Spleen (tissue), 11 donors: ENCODE measurements at regions not wholly inside any gene's neighbourhood (a gene's known extent, or its start where the extent isn't known, plus 50 kb on each side); places are given as distances from the start of the nearest gene placed in this dataset.

Source experiments
- DNase-seq: peaks from one replicate; pipeline ENCODE4 v3.0.0-alpha.2; 2020
- H3K27ac ChIP-seq, 8 donors: fragments of 200-600 bp; sonication (generic) in 7 of 8; 1 replicate in 4 of 8; 2 replicates in 4 of 8; pipeline versions ENCODE4 v1.5.0 to v1.8.0; 2016 to 2021; ENCODE audit warnings: inconsistent platforms in 4 of 8, mild to moderate bottlenecking in 4 of 8, moderate library complexity in 1 of 8
- H3K27me3 ChIP-seq, 7 donors: fragments of 200-600 bp; sonication (generic) in 6 of 7; replicated peaks in 1 of 7; 1 replicate in 4 of 7; 2 replicates in 3 of 7; pipeline versions ENCODE4 v1.5.0 to v1.8.0; 2016 to 2021; ENCODE audit warnings: inconsistent platforms in 3 of 7, mild to moderate bottlenecking in 1 of 7
- H3K36me3 ChIP-seq, 6 donors: fragments of 200-600 bp; sonication (generic) in 5 of 6; 1 replicate in 4 of 6; 2 replicates in 2 of 6; pipeline versions ENCODE4 v1.5.0 to v1.8.0; 2016 to 2021; ENCODE audit warnings: inconsistent platforms in 2 of 6
- H3K4me1 ChIP-seq, 6 donors: fragments of 200-600 bp; sonication (generic) in 5 of 6; 1 replicate in 3 of 6; 2 replicates in 3 of 6; pipeline versions ENCODE4 v1.5.0 to v1.8.0; 2016 to 2021; ENCODE audit warnings: inconsistent platforms in 3 of 6
- H3K4me3 ChIP-seq, 8 donors: fragments of 200-600 bp; sonication (generic) in 7 of 8; 1 replicate in 4 of 8; 2 replicates in 4 of 8; pipeline versions ENCODE4 v1.5.0 to v1.8.0; 2016 to 2021; ENCODE audit warnings: inconsistent platforms in 4 of 8, mild to moderate bottlenecking in 4 of 8, moderate library complexity in 2 of 8
- H3K9me3 ChIP-seq, 8 donors: fragments of 200-600 bp; sonication (generic) in 7 of 8; 1 replicate in 4 of 8; 2 replicates in 4 of 8; pipeline versions ENCODE4 v1.5.0 to v1.8.0; 2016 to 2021; ENCODE audit warnings: inconsistent platforms in 4 of 8
- CTCF ChIP-seq, 11 experiments: fragments of 200-600 bp in 7 of 11; fragments of 450-650 bp in 4 of 11; sonication (generic) in 4 of 11; IDR thresholded peaks in 8 of 11; conservative IDR thresholded peaks in 3 of 11; 1 replicate in 7 of 11; 2 replicates in 4 of 11; pipeline versions ENCODE4 v1.4.0 to v1.8.0; 2016 to 2021; ENCODE audit warnings: antibody characterized with exemption in 11 of 11, inconsistent platforms in 4 of 11, mild to moderate bottlenecking in 1 of 11
- POLR2A ChIP-seq, 3 donors: fragments of 450-650 bp; IDR thresholded peaks; one replicate each; pipeline ENCODE4 v1.5.1; 2017; ENCODE audit warnings: antibody characterized with exemption in 3 of 3, mild to moderate bottlenecking in 1 of 3
- POLR2AphosphoS5 ChIP-seq, 3 donors: sonication (generic); formaldehyde crosslinking; IDR thresholded peaks; one replicate each; pipeline ENCODE4 v1.5.1; 2017; ENCODE audit warnings: antibody characterized with exemption in 3 of 3
- WGBS, 5 donors: extraction: QIAGEN DNeasy Blood & Tissue Kit in 3 of 5; methylation state at CpG; one replicate each; pipeline versions ENCODE4 v1.1.5 to v1.1.7; 2013 to 2018; 5-methylcytosine and 5-hydroxymethylcytosine counted together
- intact Hi-C: fragments of 100-400 bp; cut with DNase I; formaldehyde crosslinking; loops from one replicate; pipeline ENCODE4 v1.15.0; 2023; ENCODE audit warnings: low total_unique reads
- donor health status: healthy with polysubstance abuse.
- donor health status: DM: no; HTN: no; CAD: no; lungs with moderate emphysema.
- donor health status: DM: no; HTN: no; CAD: no.
- donor health status: Bipolar disorder and iron deficiency.
- donor health status: healthy.
- donor health status: DM: no; HTN: no; CAD: no.
- donor health status: DM: yes; HTN: yes; CAD: no.

- TF ChIP-seq POLR2AphosphoS5 (IDR thresholded peaks at IDR 0.05) (no peak), POLR2A (IDR thresholded peaks at IDR 0.05) (no peak), CTCF (IDR thresholded peaks at IDR 0.05 in 8 of 11, conservative IDR thresholded peaks at IDR 0.05 in 3 of 11) (no peak)
- 37 to 68% (median 62%) methylated on average over 1 of the region's 1 CpG for WGBS, 5 donors
- Histone ChIP-seq H3K4me1 (no peaks in the 10 kb centered on the region), H3K36me3 (no peaks in the 10 kb centered on the region), H3K27ac (no peak overlapping the region), H3K27me3 (no peaks in the 10 kb centered on the region), H3K9me3 (no peaks in the 10 kb centered on the region), H3K4me3 (no peak overlapping the region)
- DNase-seq = no peak
- intact Hi-C loops = no loop called here
Observed at GRCh38 chr18:1522249-1522615, 617.6 kb downstream of the ADCYAP1 start.

GRCh38 chr18:1526991-1527390 is 622.3 kb downstream of the ADCYAP1 start:
- no peak for TF ChIP-seq POLR2AphosphoS5 (IDR thresholded peaks at IDR 0.05)
- TF ChIP-seq POLR2A (IDR thresholded peaks at IDR 0.05) = no peak
- TF ChIP-seq CTCF (IDR thresholded peaks at IDR 0.05 in 8 of 11, conservative IDR thresholded peaks at IDR 0.05 in 3 of 11) = no peak
- 46 to 59% (median 58%) methylated on average over 1 of the region's 1 CpG for WGBS, 5 donors

GRCh38 chr18:1527805-1528204 is 623.1 kb downstream of the ADCYAP1 start:
- H3K27ac ChIP-seq = no peak overlapping the region
- no peaks in the 10 kb centered on the region for H3K4me1 ChIP-seq
- H3K9me3 ChIP-seq = no peaks in the 10 kb centered on the region
- no peaks in the 10 kb centered on the region for H3K27me3 ChIP-seq
- intact Hi-C loops = no loop called here
- H3K4me3 ChIP-seq = no peak overlapping the region
- TF ChIP-seq POLR2AphosphoS5 (IDR thresholded peaks at IDR 0.05) = no peak
- no peak for TF ChIP-seq POLR2A (IDR thresholded peaks at IDR 0.05)
- TF ChIP-seq CTCF (IDR thresholded peaks at IDR 0.05 in 8 of 11, conservative IDR thresholded peaks at IDR 0.05 in 3 of 11) = no peak
- DNase-seq = no peak
- WGBS, 5 donors = 51 to 74% (median 55%) methylated on average over 3 of the region's 3 CpGs
- no peaks in the 10 kb centered on the region for H3K36me3 ChIP-seq

More at GRCh38 chr18:1526991-1527390, 622.3 kb downstream of the ADCYAP1 start:
- Histone ChIP-seq H3K27me3 (no peaks in the 10 kb centered on the region), H3K4me3 (no peak overlapping the region), H3K36me3 (no peaks in the 10 kb centered on the region), H3K4me1 (no peaks in the 10 kb centered on the region), H3K9me3 (no peaks in the 10 kb centered on the region), H3K27ac (no peak overlapping the region)
- DNase-seq = no peak
- intact Hi-C loops = no loop called here

- WGBS, 5 donors = 66 to 88% (median 78%) methylated on average over 1 of the region's 1 CpG
- no peaks in the 10 kb centered on the region for H3K36me3 ChIP-seq
- DNase-seq = no peak
- no peaks in the 10 kb centered on the region for H3K4me1 ChIP-seq
- no peaks in the 10 kb centered on the region for H3K27me3 ChIP-seq
- TF ChIP-seq CTCF (IDR thresholded peaks at IDR 0.05 in 8 of 11, conservative IDR thresholded peaks at IDR 0.05 in 3 of 11) (no peak), POLR2A (IDR thresholded peaks at IDR 0.05) (no peak), POLR2AphosphoS5 (IDR thresholded peaks at IDR 0.05) (no peak)
- no peaks in the 10 kb centered on the region for H3K9me3 ChIP-seq
- no peak overlapping the region for H3K4me3 ChIP-seq
- intact Hi-C loops = no loop called here
- H3K27ac ChIP-seq = no peak overlapping the region
Observed at GRCh38 chr18:1528447-1528846, 623.8 kb downstream of the ADCYAP1 start.
